Trophoblast cell (in vitro differentiated cells and primary cell): ENCODE measurements at regions not wholly inside any gene's neighbourhood (a gene's known extent, or its start where the extent isn't known, plus 50 kb on each side); places are given as distances from the start of the nearest gene placed in this dataset.

ENCODE experiments used
- DNase-seq, 2 donors: peaks; one replicate each; pipeline ENCODE4 v3.0.0-alpha.2; 2016
- H2AFZ ChIP-seq: 2 replicates; pipeline ENCODE4 v1.6.1; 2013; ENCODE audit warnings: low read length, moderate library complexity, mild to moderate bottlenecking; ENCODE audit not compliant: insufficient read depth, poor library complexity
- H2AK5ac ChIP-seq: 2 replicates; pipeline ENCODE4 v1.6.1; 2013; ENCODE audit warnings: mild to moderate bottlenecking, low read length
- H2BK120ac ChIP-seq: 2 replicates; pipeline ENCODE4 v1.6.1; 2013; ENCODE audit warnings: low read length, mild to moderate bottlenecking, moderate library complexity; ENCODE audit not compliant: insufficient read depth, poor library complexity
- H2BK12ac ChIP-seq: 2 replicates; pipeline ENCODE4 v1.6.1; 2013; ENCODE audit warnings: mild to moderate bottlenecking, low read length, moderate library complexity
- H2BK5ac ChIP-seq: 2 replicates; pipeline ENCODE4 v1.6.1; 2013; ENCODE audit warnings: low read length, low read depth, moderate library complexity, mild to moderate bottlenecking; ENCODE audit not compliant: poor library complexity
- H3K14ac ChIP-seq: 2 replicates; pipeline ENCODE4 v1.6.1; 2013; ENCODE audit warnings: mild to moderate bottlenecking, low read length
- H3K18ac ChIP-seq: 2 replicates; pipeline ENCODE4 v1.6.1; 2013; ENCODE audit warnings: mild to moderate bottlenecking, low read length
- H3K23ac ChIP-seq: 2 replicates; pipeline ENCODE4 v1.6.1; 2013; ENCODE audit warnings: low read length
- H3K27ac ChIP-seq: 2 replicates; pipeline ENCODE4 v1.5.1; 2013; ENCODE audit warnings: low read depth, mild to moderate bottlenecking, inconsistent platforms, low read length, moderate library complexity
- H3K27me3 ChIP-seq: 2 replicates; pipeline ENCODE4 v1.6.1; 2013; ENCODE audit warnings: inconsistent platforms, mild to moderate bottlenecking, low read length, moderate library complexity; ENCODE audit not compliant: insufficient read depth
- H3K36me3 ChIP-seq, 2 experiments: 1 replicate in 1 of 2; 2 replicates in 1 of 2; pipeline ENCODE4 v1.6.1; 2013; ENCODE audit warnings: low read length in 2 of 2, mild to moderate bottlenecking in 2 of 2, moderate library complexity in 1 of 2; ENCODE audit not compliant: insufficient read depth in 2 of 2, control insufficient read depth in 1 of 2
- H3K4ac ChIP-seq: 2 replicates; pipeline ENCODE4 v1.6.1; 2013; ENCODE audit warnings: low read depth, mild to moderate bottlenecking, low read length, moderate library complexity
- H3K4me1 ChIP-seq, 2 experiments: 1 replicate in 1 of 2; 2 replicates in 1 of 2; pipeline ENCODE4 v1.6.1; 2013; ENCODE audit warnings: low read length in 2 of 2, mild to moderate bottlenecking in 2 of 2, moderate library complexity in 1 of 2; ENCODE audit not compliant: insufficient read depth in 2 of 2, control insufficient read depth in 1 of 2
- H3K4me2 ChIP-seq: 2 replicates; pipeline ENCODE4 v1.6.1; 2013; ENCODE audit warnings: inconsistent platforms, mild to moderate bottlenecking, low read length, moderate library complexity
- H3K4me3 ChIP-seq: 2 replicates; pipeline ENCODE4 v1.5.1; 2013; ENCODE audit warnings: mild to moderate bottlenecking, low read depth, low read length, inconsistent platforms
- H3K79me1 ChIP-seq: one replicate; pipeline ENCODE4 v1.6.1; 2013; ENCODE audit warnings: low read length
- H3K79me2 ChIP-seq: 2 replicates; pipeline ENCODE4 v1.6.1; 2013; ENCODE audit warnings: low read length, mild to moderate bottlenecking; ENCODE audit not compliant: control insufficient read depth, insufficient read depth, poor library complexity
- H3K9ac ChIP-seq: 2 replicates; pipeline ENCODE4 v1.6.1; 2013; ENCODE audit warnings: mild to moderate bottlenecking, low read length
- H3K9me3 ChIP-seq: 2 replicates; pipeline ENCODE4 v1.6.1; 2013; ENCODE audit warnings: low read depth, mild to moderate bottlenecking, control low read depth, inconsistent platforms, low read length; ENCODE audit not compliant: insufficient read depth
- H4K12ac ChIP-seq: 2 replicates; pipeline ENCODE4 v1.6.1; 2013; ENCODE audit warnings: low read depth, mild to moderate bottlenecking, low read length, moderate library complexity
- H4K8ac ChIP-seq: 2 replicates; pipeline ENCODE4 v1.6.1; 2013; ENCODE audit warnings: low read depth, mild to moderate bottlenecking, low read length, moderate library complexity
- H4K91ac ChIP-seq: one replicate; pipeline ENCODE4 v1.6.1; 2013; ENCODE audit warnings: low read depth, mild to moderate bottlenecking, low read length, moderate library complexity
- WGBS: extraction: QIAGEN DNeasy Blood & Tissue Kit; methylation state at CpG from one replicate; pipeline ENCODE4 v1.1.7; 2013; ENCODE audit warnings: missing lambda C conversion rate; ENCODE audit not compliant: insufficient read length, insufficient coverage; ENCODE audit errors: extremely low coverage; 5-methylcytosine and 5-hydroxymethylcytosine counted together

- Histone ChIP-seq H3K9me3 (no peaks in the 10 kb centered on the region), H2AK5ac (no peak overlapping the region), H3K27ac (peak overlapping the region; percentile 95), H4K91ac (peak overlapping the region; percentile 74), H2AFZ (no peak overlapping the region), H3K36me3 (no peaks in the 10 kb centered on the region), H3K4me1 (peaks cover 28 to 35% of the 10 kb centered on the region in 2 experiments), H2BK120ac (peak overlapping the region; percentile 67), H4K12ac (no peak overlapping the region), H3K4me2 (no peak overlapping the region), H3K18ac (no peak overlapping the region), H3K23ac (no peak overlapping the region), H3K79me2 (peaks cover 4% of the 10 kb centered on the region), H3K9ac (no peak overlapping the region), H3K4ac (no peak overlapping the region), H3K4me3 (no peak overlapping the region), H3K79me1 (peaks cover 27% of the 10 kb centered on the region), H2BK12ac (peak overlapping the region; percentile 29), H3K27me3 (no peaks in the 10 kb centered on the region), H4K8ac (no peak overlapping the region), H2BK5ac (peak overlapping the region; percentile 71), H3K14ac (no peak overlapping the region)
- DNase-seq = peak; percentile 38 to 76
- no CpG with 5 or more reads among the region's 5 CpGs for WGBS
Observed at GRCh38 chr5:9716838-9717281, 86.7 kb upstream of the TAS2R1 start.

DNA sequence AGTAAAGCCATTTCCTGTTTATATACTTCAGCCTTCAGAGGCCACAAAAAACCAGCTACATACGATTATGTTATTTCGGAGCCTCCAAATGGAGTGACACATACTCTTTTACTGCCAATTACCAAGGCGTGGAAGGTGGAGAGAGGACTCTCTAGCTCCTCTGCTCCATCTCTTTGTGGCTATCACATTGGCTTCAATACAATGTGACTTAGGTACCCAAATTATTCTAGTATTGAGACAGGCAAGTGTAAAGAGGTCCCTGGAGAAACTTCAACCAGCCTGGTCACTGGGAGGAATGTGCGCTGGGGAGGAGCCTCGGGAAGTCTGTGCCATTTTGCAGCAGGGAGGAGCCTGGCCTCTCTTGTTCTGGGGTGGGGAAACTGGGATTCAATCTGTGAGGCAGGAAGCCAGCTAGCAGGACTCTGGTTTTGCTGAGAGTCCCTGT is 85.8 kb upstream of the TAS2R1 start:
- Histone ChIP-seq H2BK120ac (peak overlapping the region; percentile 93), H3K27me3 (no peaks in the 10 kb centered on the region), H2BK5ac (peak overlapping the region; percentile 68), H2AFZ (no peak overlapping the region), H3K36me3 (no peaks in the 10 kb centered on the region), H3K4ac (no peak overlapping the region), H3K18ac (no peak overlapping the region), H3K9ac (no peak overlapping the region), H3K9me3 (no peaks in the 10 kb centered on the region), H2AK5ac (no peak overlapping the region), H3K27ac (peak overlapping the region; percentile 95), H3K79me2 (peaks cover 4% of the 10 kb centered on the region), H3K14ac (peak overlapping the region; percentile 36), H3K4me1 (peaks cover 28 to 35% of the 10 kb centered on the region in 2 experiments), H4K91ac (peak overlapping the region; percentile 94), H3K79me1 (peaks cover 27% of the 10 kb centered on the region), H4K8ac (peak overlapping the region; percentile 26), H4K12ac (no peak overlapping the region), H3K4me3 (no peak overlapping the region), H3K4me2 (no peak overlapping the region), H2BK12ac (peak overlapping the region; percentile 71), H3K23ac (no peak overlapping the region)
- no CpG with 5 or more reads among the region's 5 CpGs for WGBS
- DNase-seq = no peak

- no peak overlapping the region for H3K18ac ChIP-seq
- peak overlapping the region; percentile 79 for H2BK120ac ChIP-seq
- H3K9me3 ChIP-seq = peaks cover 2% of the 10 kb centered on the region
- H3K27me3 ChIP-seq = no peaks in the 10 kb centered on the region
- H3K4ac ChIP-seq = no peak overlapping the region
- no CpG with 5 or more reads among the region's 4 CpGs for WGBS
- DNase-seq = no peak
- H3K9ac ChIP-seq = no peak overlapping the region
- H3K14ac ChIP-seq = peak overlapping the region; percentile 36
- no peak overlapping the region for H3K23ac ChIP-seq
- H3K4me3 ChIP-seq = no peak overlapping the region
- H3K79me2 ChIP-seq = peaks cover 4% of the 10 kb centered on the region
- no peak overlapping the region for H4K12ac ChIP-seq
- no peak overlapping the region for H2BK5ac ChIP-seq
- peak overlapping the region; percentile 44 for H4K8ac ChIP-seq
- H2AK5ac ChIP-seq = no peak overlapping the region
- H3K4me1 ChIP-seq = peaks cover 20 to 26% of the 10 kb centered on the region in 2 experiments
- H2BK12ac ChIP-seq = peak overlapping the region; percentile 69
- peak overlapping the region; percentile 50 for H4K91ac ChIP-seq
- no peak overlapping the region for H2AFZ ChIP-seq
- H3K79me1 ChIP-seq = peaks cover 28% of the 10 kb centered on the region
- H3K36me3 ChIP-seq = no peaks in the 10 kb centered on the region
- peak overlapping the region; percentile 57 for H3K27ac ChIP-seq
- H3K4me2 ChIP-seq = no peak overlapping the region
Observed at GRCh38 chr5:9713959-9714586, 83.9 kb upstream of the TAS2R1 start.

- peaks cover 20 to 26% of the 10 kb centered on the region in 2 experiments for H3K4me1 ChIP-seq
- no peaks in the 10 kb centered on the region for H3K36me3 ChIP-seq
- peaks cover 28% of the 10 kb centered on the region for H3K79me1 ChIP-seq
- peak overlapping the region; percentile 90 for H2BK12ac ChIP-seq
- peak overlapping the region; percentile 9 for H2BK5ac ChIP-seq
- H3K9ac ChIP-seq = no peak overlapping the region
- no peak overlapping the region for H3K18ac ChIP-seq
- no peak for DNase-seq
- peak overlapping the region; percentile 36 for H2BK120ac ChIP-seq
- WGBS = no CpG with 5 or more reads among the region's 4 CpGs
- H4K12ac ChIP-seq = no peak overlapping the region
- H3K4me2 ChIP-seq = no peak overlapping the region
- no peak overlapping the region for H3K4me3 ChIP-seq
- no peak overlapping the region for H4K8ac ChIP-seq
- no peak overlapping the region for H3K4ac ChIP-seq
- no peak overlapping the region for H2AK5ac ChIP-seq
- no peak overlapping the region for H2AFZ ChIP-seq
- H3K27me3 ChIP-seq = no peaks in the 10 kb centered on the region
- H3K79me2 ChIP-seq = peaks cover 4% of the 10 kb centered on the region
- peak overlapping the region; percentile 81 for H3K27ac ChIP-seq
- no peak overlapping the region for H4K91ac ChIP-seq
- no peak overlapping the region for H3K23ac ChIP-seq
- peaks cover 2% of the 10 kb centered on the region for H3K9me3 ChIP-seq
- no peak overlapping the region for H3K14ac ChIP-seq
Observed at GRCh38 chr5:9713356-9713755, 83.2 kb upstream of the TAS2R1 start.
